GM19397 (cell line): ENCODE measurements at regions not wholly inside any gene's neighbourhood (a gene's known extent, or its start where the extent isn't known, plus 50 kb on each side); places are given as distances from the start of the nearest gene placed in this dataset.

Experiments used
- ATAC-seq: cut with Tn5 transposase; IDR thresholded peaks from one replicate; pipeline ENCODE4 v1.9.1; 2021; ENCODE audit warnings: mild to moderate bottlenecking, moderate library complexity; ENCODE audit not compliant: unreplicated experiment

DNA sequence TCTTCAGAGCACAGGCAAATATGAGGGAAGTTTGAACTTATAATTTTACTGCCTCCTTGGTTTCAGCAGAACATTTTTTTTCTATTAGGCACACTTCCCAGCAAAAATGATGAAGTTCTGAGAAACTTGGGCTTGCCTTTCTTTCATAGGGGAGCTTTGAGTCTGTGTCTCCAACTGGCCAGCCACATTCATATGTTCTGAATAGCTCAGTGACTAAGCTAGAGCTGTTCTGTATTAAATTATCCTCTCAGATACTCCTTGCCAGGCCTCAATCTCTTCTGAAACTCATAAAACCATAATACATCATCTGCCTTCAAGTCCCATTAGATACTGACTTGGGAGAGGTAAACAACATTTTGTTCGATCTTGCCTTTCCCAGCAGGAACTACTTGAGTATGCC, 476.5 kb downstream of the GPAM start:
- ATAC-seq = no peak

DNA sequence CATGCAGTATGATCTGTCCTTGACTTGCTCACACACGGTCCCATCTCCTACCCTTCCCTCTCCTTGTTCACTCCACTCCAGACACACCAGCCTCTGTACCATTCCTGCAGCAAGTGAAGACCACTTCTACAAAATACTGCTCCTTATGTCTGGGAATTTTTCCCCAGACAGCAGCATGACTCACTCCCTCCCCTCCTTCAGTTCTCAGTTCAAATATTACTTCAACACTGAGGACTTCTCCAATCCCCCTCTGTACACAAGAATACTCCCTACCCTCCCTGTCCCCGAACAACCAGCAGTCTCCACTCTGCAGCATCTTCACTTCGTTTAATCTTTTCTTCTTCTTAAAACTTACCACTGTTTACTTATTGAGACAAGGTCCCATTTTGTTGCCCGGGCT, 474.0 kb downstream of the GPAM start:
- ATAC-seq = no peak

DNA sequence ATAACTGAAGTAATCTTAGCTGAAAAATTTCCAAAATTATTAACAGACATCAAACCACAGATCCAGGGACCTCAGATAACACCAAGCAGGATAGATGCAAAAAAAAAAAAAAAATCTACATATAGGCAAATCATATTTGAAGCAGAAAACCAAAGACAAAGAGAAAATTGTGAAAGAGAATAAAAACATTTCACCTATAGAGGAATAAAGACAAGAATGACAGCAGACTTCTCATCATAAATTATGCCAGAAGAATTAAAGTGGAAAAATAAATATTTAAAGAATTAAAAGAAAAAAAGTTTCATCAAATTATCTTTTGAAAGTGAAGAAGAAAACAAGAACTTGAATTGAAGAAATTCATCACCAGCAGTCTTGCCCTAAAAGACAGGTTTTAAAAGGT, 467.5 kb downstream of the GPAM start:
- ATAC-seq = no peak

DNA sequence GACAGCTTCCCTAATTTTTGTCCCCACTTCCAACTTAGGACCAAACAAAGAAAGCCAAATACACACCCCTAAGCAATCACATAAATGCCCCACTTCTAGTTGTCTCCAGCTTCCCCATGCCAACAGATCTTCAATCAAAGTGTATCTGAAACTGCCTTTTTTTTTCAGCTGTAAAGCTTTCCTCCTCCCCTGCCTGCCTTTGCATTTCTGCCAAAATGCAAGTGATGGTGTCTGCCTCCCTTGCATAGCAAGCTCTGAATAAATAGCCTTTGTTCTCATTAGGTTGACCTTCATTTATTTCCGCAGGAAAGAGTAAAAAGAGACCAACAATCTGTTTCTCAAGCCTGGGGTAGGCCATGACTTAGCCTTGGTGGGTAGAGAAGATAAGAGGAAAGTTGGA, 459.4 kb downstream of the GPAM start:
- no peak for ATAC-seq

DNA sequence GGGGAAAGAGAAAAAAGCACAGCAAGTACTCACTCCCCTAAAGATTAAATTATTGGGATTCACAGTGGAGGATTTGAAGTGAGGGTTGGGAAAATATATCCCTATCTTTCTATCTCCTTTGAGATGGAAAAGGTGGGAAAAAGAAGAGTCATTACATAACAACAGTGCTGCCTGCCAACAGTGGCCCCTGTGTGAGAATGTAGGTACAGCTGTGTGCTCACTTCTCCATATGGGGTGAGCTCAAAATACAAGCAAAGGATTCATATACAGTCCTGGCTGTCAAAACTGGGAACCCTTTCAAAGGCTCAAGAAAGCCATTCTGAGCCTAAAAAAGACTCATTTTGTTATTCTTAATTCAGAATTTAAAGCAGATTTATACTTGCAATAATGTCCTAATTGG, 458.5 kb downstream of the GPAM start:
- ATAC-seq = no peak

DNA sequence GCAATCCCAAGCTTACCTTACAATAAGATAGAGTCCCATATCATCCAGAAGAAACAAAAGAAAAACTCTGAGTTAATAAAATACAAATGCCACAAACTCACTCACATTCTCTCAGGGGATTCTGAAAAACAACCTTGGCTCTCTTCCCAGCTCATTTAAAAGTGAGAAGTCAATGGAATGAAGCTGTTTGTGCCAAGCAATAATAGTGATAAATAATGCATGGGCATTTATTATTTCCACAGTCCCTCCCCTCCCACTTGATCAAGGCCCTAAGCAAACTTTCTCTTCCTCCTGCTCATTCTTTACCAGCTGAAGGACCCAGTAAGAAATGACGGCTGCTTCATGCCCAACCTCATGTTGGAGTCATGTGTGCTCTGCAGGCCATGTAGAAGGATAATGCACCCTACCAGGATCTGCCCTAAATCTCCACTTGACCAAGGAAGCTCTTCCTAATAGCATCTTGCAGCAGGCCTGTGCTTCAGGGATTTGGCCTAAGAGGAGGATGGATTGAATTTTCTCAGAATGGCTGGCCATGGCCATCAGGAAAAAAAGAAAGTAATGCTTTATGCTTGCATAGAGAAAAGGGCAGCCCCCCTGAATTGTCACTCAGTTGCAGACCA, 451.3 kb downstream of the GPAM start:
- no peak for ATAC-seq

DNA sequence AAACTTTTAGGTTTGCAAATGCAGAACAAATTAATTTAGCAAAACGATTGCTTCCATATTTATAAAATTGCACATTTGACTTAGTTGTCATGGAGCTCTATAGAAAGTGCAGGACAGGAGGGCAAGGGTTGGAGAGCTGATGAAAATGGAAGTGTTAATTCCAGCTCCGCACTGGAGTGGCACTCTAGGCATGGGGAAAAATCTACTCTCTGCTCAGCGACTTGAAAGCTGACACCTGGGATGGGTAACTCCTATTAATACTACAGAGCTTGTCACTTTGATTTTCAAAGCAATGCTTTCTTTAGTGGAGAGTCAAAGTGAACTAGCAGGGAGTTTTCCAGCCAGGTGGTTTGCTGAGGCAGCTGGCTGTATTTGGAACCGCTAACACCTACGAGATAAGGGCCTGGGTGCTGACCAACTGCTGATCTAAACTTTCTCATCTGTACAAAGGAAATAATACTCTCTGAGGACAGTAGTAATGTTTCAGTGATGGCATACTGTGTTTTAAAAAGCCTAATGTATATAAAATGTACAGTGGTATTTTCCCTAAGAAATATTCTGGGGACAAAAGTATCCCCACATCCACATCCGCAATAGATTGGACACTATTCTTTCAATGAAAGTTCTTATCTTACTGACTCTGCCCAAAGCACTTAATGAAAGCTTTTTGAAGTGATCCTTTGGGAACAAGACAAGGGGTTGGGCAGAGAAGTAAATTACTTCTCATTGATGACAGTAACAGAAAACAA, 444.3 kb downstream of the GPAM start:
- no peak for ATAC-seq

DNA sequence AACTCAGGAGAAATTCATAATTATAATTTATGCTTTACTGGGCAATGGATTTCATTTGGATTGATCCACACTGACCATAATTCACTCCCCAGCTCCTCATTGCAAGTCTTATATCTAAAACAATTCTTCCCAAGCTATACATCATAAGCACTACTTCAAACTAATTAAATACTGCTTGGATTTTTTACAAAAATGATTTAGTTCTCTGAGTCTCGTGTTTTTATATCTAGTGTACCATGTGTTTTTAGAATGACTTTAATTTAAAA, 443.8 kb downstream of the GPAM start:
- ATAC-seq = no peak

DNA sequence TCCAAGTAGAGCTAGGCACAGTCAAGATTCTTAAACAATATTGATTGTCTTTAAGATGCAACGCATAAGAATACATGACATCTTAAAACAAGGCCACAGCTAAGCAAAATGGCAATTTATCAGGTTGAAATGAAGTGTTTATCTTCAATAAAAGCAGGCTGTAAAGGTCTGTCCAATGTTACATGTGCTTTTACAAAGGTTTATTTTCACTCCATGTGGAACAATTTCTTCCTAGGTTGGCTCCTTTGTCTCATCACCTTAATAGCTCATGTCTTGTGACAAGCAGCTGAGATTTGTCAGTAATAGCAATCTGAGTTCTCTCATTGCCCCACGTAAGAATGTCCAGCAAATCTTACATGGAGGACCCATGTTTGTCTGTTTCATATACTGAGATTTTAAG, 437.6 kb downstream of the GPAM start:
- no peak for ATAC-seq

DNA sequence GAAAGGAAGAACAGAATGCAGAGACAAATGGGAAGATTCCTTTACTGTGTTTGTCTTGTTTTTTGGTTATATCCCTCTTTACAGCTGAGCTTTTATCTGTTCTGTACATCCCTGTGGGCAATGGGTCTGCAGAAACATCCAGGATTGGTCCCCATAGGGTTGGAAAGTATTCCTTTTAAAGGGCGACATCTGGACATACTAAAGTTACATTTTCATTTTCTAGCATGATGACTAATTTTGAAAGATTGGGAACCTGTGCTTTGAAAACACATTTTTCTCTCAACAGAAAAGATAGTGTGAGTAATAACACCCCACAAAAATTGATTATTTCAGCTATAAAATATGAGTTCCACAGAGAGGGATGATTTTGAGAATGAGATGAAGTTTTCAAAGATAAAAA, 435.8 kb downstream of the GPAM start:
- ATAC-seq = no peak

DNA sequence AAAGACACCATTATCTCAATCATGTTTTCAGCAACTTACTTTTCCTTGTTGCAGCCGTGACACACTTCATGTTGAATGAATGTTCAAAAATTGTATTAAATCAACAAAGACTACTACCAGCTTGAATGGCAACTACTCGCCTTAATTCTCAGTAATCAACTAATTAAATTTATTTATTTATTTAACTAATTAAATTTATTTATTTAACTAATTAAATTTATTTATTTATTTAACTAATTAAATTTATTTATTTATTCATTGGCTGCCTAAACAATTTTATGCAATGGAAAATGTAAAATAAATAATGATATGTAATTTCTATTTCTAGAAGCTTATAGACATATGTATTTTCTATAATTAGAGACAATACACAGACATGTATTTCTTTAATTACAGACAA, 435.4 kb downstream of the GPAM start:
- no peak for ATAC-seq

DNA sequence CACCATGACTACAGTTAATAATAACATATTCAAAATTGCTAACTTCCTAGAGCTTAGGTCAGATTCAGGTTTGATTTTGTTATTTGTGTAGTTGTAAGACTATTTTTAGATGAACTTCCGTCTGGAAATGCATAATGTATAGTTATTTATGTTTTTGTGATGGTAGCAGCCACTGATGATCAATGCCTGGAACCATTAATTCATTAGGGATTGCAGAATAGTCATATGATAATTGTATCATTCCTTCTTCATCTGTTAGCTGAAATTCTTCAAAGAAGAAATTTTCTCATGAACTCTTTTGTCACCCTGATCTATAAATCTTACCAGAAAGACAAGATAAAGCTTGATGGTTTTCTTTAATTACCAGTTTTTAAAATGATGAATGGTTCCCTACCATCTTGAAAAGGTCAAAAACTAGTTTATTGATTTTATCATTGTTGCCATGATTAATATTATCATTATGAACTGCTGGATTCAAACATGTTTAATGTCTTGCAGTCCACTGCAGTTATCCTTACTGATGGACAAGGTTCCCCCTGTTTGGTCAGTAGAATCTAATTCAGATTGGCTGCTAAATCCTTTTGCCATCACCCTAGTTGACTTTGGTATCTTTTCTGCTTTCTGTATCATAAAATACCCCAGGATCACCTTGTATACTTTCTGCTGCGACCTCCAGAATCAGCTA, 433.3 kb downstream of the GPAM start:
- ATAC-seq = no peak

DNA sequence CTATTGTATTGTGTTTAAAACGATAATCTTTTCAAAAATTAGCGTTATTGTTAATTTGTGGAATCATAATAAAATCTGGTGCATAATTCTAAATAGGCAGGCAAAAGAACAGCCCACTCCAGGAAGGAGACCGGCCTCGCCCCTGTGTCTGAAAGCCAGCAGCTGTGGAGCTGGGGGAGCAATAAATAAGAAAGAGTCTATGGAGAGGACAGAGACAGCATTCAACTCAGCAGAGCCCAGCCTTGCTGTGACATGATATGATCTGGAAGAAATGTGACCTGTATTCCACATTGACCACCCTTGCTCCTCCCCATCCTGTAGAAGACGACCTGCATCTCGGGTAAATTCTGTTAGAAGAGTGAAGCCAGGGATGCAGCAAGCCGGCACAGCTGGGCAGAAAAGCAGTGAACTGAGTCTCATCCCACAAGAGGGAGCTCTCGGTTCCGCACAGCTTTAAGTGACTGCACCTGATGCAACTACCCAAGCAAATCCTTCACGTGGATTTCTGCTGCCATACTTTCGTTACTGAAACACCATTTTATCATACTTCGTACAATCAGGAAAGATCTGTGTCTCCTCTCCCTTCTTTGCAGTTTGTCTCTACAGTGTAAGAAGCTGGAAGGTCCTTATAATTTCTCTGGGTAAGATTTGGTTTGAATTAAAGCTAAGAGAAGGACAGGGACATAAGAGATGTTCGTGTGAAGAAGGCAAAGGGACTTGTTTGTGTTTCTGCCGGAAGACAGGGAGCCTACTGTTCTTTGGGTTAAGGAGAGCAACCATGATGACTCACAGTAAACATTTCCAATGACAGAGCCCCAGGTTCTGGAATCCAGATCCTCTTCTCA, 427.1 kb downstream of the GPAM start:
- ATAC-seq = no peak

DNA sequence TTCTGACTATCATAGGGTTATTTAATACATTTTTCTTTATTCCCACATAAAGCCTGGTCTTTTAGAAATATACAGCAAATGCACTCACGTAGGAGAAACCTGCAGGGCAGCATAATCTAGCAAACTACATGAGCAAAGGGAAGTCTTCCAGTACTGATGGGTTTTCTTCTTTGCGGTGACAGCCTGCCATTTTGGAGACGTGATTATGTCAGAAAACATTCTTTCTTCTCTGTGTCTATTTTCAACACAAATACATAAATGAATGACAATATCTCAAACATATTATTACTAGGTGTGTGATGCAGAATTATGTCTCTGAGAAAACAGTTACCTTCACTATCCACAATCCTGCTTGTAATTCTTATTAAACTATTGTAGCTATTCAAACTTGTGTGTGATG, 425.0 kb downstream of the GPAM start:
- no peak for ATAC-seq

DNA sequence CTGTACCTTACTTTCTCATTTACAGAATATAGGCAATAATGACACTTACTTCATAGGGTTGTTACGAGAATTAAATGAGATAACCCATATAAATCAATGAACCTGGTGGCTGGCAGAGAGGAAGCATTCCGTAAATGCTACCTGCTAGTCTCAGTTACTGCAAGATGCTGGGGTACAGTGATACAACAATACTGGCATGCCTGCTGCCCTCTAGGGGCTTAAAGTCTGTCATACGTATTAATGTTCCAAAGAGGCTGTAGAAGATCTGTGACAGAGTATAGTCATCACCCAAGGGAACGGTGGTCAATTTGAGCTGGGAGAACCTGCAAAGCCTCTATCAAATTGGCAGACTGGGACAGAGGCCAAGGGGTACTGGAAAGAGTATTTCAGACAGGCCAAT, 421.5 kb downstream of the GPAM start:
- no peak for ATAC-seq

DNA sequence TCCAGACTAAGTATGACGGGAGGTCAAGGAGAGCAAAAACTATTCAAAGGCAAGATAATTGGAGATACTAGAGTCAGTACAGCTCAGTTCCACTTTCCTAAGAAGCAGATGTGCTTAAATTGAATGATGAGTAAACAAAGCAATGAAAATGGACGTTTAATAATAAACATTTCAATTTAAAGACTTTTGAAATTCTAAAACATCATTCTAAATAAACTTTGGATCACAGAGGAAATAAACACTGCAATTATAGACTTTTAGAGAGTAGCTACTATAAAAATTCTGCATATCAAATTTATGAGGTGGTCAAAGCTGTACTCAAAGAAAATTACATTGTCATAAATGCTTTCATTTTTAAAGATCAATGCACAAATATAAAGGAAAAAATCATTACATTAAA, 418.3 kb downstream of the GPAM start:
- no peak for ATAC-seq

DNA sequence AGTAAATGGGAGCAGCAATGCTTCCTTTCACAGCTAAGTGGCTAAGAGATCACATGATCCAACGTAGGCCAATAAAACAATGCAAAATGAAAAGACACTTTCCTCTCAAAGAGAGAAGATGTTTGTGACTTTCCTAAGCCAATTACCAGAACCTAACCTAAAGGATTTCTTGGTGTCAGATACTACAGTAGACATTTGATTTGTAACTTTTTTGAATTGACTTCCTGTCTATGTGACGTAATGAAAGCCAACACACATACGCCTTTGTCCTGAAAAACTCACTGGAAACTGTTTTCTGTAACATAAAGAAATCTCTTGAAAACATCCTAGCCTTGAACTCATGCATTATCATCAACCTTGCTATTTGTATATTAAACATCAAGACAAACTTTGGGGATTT, 417.1 kb downstream of the GPAM start:
- ATAC-seq = no peak

DNA sequence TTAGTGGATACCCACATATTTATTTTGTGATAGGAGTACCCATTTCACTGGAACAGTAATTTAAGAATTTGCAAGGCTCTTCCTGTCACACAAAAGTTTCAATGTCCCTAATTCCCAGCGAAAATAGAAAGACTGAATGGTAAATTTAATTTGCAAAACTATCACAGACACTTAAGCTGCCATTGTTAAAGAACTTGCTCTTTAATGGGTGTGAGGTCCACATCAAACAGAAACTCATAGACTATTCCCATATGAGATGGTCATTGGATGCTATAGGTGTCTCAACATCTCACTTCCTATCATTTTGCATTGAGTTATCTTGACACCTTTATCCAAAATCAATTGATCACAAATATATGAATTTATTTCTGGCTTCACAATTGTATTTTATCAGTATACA, 415.9 kb downstream of the GPAM start:
- no peak for ATAC-seq

DNA sequence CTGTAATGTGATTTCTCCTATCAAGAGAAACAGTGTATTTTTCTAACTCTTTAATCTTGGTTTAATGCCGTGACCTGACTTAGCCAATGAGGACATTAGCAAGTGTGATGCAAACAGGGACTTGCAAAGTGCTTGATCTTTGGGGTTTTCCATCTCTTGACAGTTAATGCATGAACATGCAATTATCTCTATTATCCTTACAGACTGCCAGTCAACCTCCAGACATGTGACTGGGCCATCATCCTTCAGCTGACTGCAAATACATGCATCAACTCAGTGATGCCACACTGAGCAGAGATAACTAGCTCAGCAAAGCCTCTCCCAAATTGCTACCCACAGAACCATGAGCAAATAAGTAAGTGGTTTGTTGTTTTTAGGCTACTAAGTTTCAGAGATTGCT, 409.6 kb downstream of the GPAM start:
- ATAC-seq = no peak

DNA sequence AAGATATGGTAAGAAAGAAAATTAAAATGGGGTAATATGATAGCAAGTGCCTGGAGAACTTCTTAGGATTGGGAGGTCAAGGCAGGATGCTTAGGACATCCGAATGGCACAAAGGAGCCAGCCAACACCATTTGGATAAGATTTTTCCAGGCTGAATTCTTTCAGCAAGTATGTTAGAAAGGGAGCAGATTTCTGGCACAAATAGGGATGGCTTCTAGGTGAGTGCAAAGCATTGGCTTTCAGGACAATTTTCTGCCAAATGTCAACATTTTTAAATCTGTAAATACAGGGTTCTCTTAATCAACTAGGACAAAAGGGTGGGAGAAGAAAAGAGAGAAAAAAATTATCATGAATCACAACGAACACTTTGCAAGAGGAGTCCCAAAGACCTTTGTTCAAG, 409.1 kb downstream of the GPAM start:
- ATAC-seq = no peak

DNA sequence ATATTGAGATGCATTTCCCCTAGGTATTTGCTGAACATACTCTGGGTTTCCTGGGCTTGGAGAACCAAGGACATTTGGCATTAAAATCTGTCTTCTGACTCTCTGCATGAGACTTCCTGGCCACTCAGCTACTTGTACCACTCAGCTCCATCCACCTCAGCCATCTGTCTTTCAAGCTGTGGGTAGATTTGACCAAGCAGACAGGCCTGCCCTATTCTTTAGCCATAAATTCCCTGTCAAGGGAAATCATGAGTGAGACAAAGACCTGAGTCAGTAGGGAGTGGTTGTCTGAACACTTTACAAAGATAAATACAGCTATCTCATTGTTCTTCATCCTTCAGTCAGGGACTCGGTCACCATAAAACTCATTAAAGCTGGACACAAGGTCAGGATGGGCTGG, 399.1 kb downstream of the GPAM start:
- no peak for ATAC-seq

DNA sequence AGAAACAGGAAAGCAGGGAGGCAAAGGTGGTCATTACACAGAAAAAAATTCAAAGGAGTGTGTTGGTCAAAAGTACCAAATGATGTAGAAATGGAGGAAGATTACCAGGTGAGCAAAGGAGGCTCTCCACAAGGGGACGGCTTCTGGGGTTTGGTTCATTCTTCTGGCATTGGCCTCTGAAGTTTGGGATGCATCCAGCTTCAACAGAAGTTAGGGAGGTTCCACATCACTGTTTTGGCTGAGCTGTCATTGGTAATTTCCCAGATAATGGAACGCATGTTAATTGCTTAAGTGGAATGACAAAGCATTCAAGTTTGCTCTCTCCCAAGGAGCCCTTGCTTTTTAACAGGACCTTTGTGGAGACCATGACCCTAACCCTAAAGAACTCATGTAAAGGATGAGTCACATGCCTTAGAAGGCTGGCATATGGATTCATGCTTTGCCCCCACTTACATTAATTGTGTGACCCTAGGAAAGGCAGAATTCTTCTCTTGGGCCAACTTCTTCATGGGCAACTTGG, 398.6 kb downstream of the GPAM start:
- ATAC-seq = no peak
